GM21717 (cell line): ENCODE measurements at regions not wholly inside any gene's neighbourhood (a gene's known extent, or its start where the extent isn't known, plus 50 kb on each side); places are given as distances from the start of the nearest gene placed in this dataset.

Experiments used
- ATAC-seq: cut with Tn5 transposase; IDR thresholded peaks from one replicate; pipeline ENCODE4 v1.9.1; 2021; ENCODE audit warnings: mild to moderate bottlenecking, moderate library complexity; ENCODE audit not compliant: unreplicated experiment

DNA sequence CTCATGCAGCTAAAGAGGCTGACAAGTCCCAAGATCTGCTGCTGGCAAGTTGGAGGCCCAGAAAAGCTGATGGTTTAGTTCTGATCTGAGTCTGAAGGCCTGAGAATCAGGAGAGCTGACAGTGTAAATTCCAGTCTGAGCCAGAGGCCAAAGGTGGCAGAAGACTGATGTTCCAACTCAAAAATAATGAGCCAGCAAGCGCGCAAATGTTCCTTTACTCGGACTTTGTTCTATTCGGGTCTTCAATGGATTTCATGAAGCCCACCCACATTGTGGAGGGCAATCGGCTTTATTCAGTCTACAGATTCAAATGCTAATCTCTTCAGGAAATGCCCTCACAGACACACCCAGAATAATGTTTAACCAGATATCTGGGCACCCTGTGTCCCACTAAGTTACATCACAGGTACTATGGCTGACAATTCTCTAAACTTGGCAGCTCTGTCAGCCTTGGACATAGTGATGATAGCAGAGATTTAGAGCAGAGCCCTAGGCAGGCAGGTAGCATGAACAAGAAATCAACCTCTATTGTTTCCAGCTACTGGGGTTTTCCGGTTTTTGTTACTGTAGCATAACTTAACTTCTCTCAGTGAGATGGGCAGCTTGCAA, 318.5 kb downstream of the HRH4 start:
- ATAC-seq = no peak

DNA sequence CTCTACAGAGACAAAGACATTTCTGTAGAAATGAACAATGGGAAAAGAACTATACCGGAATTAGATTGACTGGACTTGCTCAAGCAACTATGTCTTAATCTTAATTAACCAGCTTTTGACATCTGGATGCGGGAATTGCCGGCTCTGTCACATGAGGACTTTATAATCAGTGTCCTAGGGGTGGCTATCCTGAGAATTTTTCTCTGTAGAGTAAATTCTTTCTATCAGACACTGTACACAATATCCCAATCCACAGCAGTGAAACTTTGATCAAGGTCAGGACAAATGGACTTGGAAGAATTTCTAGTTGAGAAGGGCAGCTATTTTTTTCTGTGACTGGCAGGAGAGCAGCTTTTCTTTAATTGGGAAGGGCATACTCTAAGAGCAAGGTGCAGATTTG, 322.1 kb downstream of the HRH4 start:
- ATAC-seq = no peak

DNA sequence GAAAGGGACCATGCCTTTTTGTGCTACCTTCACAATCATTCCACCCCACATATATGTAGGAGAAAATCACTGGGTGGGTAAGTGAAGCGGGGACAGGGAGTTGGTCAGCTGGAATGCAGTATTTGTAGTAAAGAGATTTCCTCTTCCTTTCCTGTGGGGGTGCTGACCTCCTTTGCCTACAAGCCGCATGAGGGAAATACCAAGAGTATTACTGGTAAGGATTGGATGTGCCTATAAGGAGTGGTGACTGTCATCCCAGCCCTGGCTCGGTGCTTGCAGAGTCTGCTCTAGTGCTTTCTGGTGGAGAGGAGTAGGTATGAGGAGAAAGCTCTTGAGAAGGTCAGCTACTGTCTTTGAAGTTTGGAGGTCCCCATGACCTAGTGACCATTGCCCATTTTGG, 324.6 kb downstream of the HRH4 start:
- ATAC-seq = no peak

DNA sequence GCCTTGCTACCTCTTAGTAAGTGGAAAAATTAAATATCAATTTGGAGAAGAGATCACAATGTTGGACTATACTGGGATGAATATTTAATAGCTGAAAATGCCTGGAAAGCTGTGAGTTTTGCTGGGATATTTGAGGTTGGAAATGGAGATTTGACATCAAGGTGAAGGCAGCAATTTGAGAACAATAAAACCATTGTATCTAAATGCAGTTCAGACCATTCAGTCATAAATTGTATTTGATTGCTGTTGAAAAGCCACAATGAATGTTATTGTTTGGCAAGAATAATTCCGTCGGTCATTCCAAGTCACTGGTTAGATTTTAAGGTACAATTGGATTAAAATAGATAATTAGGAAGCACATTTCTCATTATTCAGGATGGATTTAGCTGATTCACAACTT, 325.6 kb downstream of the HRH4 start:
- no peak for ATAC-seq

DNA sequence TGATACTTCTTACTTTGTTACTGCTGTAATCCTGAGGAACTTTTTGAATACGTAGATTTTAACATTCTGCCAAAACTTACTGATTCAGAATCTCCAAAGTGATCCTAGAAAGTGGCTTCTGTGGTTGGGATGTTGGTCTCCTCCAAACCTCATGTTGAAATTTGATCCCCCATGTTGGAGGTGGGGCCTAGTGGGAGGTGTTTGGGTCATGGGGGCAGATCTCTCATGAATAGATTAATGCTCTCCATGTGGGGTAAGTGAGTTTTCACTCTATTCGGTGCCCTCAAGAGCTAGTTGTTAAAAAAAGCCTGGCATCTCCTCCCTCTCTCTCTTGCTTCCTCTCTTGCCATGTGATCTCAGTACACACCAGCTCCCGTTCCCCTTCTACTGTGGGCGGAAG, 329.9 kb downstream of the HRH4 start:
- ATAC-seq = no peak

DNA sequence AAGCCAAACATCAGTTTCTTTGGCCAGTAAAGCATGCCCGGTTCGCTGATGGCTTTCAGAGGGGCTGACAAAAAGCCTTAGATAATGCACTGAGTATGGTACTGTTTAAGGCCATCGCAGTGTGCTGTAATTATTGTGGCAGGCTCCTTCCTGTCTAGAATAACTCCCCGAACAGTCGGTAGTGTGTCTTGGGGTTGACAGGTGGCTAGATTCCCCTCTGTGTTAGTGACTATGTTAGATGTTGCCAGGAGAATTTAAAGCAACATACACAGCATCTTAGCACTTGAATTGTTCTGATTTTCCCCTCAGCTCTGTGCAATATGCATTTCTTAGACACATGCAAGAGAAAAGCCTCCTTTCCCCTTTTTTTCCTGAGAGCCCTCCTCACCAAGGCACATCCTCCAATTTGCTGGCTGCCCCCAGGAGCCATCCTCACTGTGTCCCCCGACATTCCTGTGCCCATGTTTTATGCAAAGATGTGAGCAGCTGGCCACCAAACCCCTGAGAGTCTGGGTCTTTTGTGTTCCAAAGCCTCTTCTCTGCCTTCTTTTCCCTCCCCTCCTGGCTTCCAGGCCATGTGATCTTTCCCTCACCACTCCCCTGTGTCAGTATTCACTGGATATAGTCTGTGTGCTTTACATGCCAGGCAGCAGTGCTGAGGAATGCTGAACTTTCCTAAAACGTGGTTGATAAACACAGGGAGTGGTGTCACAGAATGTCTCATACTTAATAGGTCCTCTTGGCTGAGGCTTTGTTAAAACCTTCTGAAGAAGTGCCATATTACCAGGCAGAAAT, 331.5 kb downstream of the HRH4 start:
- ATAC-seq = no peak

DNA sequence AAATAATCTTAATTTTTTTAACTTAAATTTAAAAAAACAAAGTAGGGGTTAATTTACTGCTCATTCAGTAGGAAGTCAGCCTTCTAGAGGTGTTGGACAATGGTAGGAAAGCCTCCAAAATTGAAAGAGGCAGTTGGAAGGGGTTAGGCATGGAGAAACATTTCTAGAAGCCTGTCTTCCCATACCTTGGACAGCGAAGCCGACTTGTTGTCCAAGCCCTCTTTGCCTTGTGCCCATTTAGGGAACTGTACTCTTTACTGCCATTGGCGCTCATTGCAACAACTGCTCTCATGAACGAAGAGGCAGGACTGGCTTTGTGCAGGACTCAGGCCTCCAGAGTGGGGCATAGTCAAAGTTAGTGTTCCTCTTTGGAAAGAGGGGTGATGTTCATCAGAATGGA, 333.3 kb downstream of the HRH4 start:
- ATAC-seq = no peak

DNA sequence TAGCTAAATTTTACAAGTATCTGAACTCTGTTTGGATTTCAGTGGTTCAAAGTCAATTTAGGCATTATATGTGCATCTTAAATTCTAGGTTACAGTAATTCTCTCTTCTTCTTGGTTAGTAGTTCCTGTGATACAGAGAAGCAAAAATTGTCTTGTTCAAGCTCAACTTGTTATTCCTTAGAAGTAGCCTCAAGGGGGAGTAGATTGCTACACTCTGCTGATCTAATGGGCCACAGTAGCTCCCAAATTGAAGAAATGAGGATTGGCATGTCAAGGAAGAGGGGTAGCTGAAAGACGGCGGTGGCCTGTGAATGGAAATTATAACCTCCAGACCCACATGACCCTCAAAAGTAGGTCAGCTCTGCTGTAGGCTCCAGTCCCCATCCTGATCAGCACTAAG, 334.7 kb downstream of the HRH4 start:
- no peak for ATAC-seq

DNA sequence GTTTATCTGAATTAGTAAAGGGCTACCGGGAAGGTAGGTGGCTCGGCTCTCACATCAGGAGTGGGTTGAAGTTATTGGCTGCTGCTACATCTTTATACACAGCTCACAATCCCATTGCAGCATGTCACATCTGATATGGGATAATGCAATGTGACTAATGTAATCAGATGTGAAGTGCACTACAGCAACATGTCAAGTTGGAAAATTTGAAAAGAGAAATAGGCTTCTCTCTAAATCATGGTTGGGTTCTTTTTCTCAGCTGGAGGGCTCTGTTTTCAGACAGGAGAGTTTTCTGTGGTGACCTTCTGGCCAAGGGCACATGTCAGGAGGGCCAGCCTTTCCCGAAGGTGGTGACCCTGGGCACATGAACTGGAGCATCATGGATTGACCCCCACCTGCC, 337.5 kb downstream of the HRH4 start:
- ATAC-seq = no peak

DNA sequence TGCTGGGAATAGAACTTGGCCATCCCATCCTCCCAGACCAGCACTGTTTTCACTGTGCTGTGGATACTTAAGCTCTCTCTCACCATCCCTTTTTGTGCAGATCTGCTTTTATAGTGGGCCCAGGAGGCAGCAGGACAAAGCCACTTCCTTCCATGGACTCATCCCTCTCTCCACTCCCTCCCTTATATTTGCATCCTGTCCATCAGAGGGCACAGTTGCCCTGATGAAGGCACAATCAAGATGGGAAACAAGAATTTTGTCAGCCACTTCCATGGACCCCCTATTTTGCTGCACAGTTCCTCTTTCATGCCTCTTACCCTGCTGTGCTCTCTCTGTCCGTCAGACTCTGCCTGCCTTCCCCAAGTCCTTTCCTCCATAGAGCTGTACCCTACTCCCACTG, 338.7 kb downstream of the HRH4 start:
- no peak for ATAC-seq

DNA sequence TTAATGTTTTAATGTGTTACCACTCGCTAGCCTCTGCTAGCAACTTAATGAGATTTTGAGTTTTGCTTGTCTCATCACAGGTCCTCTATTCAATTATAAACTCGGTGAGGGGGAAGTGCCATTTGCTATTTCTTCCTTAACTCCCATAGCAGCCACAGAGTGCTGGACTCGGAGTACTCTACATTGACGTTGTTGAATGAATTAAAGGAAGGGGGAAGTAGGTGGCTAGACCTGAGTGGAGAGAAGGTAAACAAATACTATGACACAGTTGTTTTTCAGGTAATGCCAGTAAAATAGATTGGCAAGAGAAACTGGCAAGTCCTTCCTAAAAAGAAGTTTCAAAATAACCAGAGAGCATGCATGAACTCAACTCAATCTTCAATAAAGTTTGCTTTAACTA, 339.3 kb downstream of the HRH4 start:
- no peak for ATAC-seq

DNA sequence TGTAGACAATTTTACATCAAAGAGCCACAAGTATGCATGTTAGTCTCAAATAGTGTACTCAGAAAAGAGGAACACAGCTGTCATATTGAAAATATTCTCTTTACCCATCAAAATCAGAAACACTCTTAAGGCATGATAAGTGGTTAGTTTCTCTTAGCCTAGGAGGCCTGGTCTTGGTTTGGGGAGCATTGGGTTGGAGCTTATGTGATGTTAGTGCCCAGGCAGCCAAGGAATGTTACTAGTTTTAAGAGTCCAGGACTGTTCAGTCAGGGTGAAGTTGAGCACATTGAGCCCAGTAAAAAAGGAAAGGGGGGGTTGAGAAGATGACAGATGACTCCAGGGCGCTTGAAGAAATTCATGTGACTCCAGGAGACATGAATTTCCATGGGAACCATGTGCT, 340.6 kb downstream of the HRH4 start:
- ATAC-seq = no peak

DNA sequence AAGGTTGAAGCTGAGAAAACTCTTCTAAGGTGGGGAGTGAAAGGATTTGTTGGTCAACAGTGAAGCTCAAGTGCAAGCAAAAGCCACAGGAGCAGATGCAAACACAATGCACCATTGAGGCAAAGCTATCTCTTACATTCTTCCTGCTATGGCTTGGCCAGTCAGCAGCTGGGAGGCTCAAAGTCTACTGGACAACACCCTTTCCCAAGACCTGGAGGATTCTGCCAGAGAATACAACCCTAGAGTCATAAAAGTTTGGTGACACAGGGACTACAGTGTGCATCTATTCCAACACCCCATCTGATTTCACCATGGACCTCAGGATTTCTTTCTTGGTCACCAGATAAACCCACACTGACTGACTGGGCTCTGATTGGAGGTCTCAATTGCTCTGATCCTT, 342.0 kb downstream of the HRH4 start:
- no peak for ATAC-seq

DNA sequence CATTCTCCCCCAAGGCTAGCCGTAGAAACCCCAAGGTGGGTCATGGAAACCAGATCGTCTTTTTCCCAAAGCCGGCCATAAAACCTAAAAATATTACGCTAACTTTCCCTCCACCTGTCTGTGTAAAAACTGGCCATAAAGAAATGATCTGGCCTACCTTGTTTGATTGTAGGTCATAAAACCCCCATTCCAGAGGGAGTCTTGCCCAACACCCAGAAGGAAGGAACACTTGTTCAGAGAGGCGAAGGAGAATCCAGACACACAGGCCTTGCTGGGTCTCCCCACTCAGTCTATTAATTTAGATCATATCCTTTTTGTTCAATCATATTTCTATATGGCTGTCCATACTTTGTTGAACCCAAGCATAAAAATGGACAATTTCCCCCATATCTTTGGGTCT, 344.7 kb downstream of the HRH4 start:
- no peak for ATAC-seq

DNA sequence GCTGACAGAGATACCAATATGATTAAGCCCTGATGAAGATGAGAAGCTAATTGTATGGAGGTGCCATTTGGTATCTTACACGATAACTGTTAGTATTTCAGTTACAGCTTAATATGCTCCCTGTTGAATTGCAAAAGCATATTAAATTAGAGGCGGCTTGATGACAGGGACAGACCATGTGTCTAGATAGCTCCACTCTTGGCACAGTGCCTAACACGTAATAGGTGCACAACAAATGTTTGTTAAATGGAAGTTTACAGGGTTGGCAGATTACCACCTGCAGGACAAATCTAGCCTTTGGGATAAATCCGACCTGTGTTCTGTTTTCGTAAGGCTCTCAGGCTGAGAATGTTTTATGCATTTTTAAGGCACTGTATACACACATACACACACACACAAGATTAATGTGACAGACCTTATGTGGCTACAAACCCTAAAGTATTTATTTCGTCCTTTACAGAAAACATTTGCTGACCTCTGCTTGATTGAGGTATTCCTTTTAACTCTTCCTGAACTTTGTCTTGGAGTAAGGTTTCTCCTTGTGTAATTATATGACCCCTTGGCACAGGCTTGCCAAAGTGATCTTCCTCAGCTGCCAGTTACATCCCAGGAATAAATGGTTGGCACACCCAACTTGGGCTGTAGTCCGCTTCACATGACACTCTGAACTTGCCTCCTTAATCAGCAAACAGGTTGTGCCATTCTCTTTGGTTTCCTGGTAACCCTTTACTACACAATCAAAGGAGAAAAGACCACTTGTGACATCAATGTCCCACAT, 348.9 kb downstream of the HRH4 start:
- no peak for ATAC-seq

DNA sequence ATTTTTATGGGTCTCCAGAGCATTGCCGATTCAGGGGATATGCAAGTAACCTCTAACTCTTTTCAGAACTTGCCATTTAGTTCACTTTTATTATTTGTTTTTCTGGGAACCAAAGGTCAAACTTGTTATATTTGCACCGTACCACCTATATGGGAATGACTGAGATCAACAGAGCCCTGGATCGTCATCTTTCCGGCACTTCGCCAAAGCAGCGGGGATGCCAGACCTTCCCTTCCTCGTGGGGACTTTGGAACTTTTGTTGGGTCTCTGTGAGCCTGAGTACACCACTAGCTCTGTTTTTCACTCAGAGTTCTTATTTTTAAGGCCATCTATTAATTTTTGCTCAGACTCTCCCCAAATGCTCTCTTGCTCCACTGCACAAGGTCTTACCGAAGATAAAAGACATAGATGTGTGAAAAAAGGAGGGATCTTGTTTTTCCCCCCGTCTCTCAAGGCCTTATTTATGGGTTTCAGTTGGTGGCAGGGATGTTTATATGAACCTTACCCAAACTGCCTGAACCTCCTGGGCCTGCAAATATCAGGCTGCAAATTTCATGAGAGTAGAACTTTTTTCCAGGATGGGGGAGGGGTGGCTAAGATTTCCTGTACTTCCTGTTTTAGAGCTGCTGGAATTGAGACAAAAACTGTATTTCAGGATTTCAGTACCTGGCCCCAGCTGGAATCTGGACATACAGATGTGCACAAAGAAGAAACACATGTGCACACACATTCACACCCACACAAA, 350.3 kb downstream of the HRH4 start:
- ATAC-seq = no peak

DNA sequence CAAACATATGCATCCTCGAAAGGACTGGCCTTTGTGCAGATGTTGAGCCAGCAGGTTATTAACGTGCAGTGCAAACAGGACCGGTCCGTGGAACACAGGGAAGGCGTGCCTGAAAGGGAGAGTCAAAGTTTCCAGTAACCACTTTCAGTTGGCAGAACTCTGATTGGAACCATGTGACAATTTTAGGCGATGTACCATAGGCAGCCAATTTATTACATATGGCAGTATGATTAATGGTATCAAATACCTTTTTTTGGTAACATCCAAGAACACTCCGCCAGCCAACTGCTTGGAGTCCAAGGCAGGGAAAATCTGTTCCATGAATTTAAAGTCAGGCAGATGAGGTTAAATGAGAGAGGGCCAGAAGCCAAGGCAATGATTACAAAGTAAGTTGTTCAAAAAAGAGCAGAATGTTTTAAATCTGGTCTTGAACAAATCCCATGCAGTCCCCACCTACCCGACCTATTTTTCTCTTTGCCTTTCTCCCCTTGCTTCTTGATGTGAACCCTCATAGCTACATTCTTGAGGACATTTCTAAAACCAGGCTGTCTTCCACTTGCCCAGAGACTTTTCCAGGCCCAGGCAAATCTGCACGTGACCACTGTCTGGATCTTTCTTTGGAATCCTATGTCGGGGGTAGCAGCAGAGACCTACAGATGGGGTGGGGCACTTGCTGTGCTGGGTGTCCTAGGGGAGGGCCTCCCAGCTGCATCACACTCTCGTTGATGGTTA, 351.7 kb downstream of the HRH4 start:
- ATAC-seq = no peak

DNA sequence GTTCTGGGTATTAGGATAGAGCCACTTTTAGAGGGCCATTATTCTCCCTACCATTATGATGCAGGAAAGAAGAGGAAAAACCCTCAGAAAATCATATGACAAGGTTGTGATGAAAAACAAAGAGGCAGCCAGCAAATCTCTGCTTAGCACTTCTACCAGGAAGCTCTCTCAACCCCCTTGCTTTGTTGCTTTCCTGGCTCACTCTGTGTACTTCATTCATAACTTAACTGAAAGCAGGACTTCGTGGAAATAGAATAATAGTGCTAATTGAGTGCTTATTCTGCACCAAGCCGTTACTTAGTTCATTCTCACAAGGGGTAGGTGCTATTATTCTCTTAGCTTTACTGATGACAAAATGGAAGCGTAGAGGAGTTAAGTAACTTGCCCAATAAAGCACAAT, 354.1 kb downstream of the HRH4 start:
- ATAC-seq = no peak

DNA sequence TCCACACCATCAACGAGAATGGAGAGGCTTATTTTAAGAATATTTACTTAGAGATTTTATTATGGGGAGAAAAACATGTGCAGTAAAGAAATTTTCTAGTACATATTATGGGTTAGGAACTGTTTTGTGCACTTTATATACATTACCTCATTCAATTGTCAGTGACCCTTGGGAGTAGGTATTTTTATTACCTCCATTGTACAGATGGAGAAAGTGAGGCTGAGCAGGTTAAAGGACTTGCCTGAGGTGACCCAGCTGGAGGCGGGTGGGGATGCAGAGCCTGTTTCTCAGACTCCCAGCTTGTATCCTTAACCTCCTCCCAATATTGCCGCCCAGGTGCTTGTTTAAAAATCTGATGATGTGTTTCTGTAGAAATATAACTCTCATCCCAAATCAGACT, 356.7 kb downstream of the HRH4 start:
- no peak for ATAC-seq

DNA sequence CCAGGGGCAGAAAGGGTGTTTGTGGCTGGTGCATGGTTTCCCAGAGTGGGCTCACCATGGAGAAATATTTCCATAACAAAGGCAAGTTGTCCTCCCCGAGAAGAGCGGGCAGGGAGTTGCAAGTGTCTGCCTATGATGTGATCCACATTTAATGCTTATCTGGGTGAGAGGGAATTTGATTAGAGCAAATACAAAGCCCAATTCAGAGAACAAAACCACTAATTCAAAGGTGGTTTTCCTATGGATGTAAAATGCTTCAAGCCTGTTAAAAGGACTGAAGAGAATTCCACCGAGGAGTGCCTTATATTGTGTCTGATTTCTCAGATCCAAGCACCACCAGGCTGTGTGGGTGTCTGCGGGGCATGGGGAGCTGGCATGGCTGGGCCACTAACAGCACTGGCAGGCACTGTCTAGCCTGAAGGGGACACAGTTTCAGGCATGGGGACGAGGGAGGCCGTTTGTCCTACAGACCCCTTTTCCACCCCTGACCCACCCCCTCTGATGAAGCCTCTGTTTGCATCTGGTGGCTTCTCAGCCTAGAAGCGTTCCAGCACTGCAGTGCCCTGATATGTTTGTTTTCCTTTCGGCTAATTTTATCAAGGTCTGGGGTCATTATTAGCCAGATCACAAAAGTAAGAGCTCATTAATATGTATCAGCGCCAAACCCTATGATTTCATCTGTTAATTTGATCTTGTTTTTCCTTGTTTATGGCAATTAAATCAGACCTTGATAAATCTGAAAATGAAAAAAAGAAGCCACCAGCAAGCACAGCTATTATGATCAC, 357.3 kb downstream of the HRH4 start:
- ATAC-seq = no peak
